T-cell (primary cell): ENCODE measurements at regions not wholly inside any gene's neighbourhood (a gene's known extent, or its start where the extent isn't known, plus 50 kb on each side); places are given as distances from the start of the nearest gene placed in this dataset.

Experiments used
- ATAC-seq, 4 experiments: fragments of 200-7000 bp in 3 of 4; fragments of 150-1000 bp in 1 of 4; cut with Tn5 transposase; replicated peaks in 1 of 4; 1 replicate in 3 of 4; 2 replicates in 1 of 4; pipeline ENCODE4 v1.10.0; 2021; ENCODE audit warnings: moderate library complexity in 3 of 4, mild to moderate bottlenecking in 2 of 4, moderate number of reproducible peaks in 1 of 4
- CTCF ChIA-PET, 2 donors: fragments of 300-600 bp; sonication (Branson Sonifier 250); formaldehyde crosslinking; loops; one replicate each; lab custom pipeline; 2022; ENCODE audit warnings: antibody characterized with exemption in 2 of 2; lab: Charles Lee
- POLR2A ChIA-PET, 2 donors: fragments of 300-600 bp; sonication (Branson Sonifier 250); formaldehyde crosslinking; loops; one replicate each; lab custom pipeline; 2022; ENCODE audit warnings: antibody characterized with exemption in 2 of 2; lab: Charles Lee
- DNase-seq, 35 experiments: peaks; one replicate each; pipeline versions ENCODE4 v3.0.0 to v3.0.0-alpha.2; 2013 to 2023
- H3K27ac ChIP-seq: one replicate; pipeline ENCODE4 v1.5.1; 2013; ENCODE audit warnings: low read length
- H3K27me3 ChIP-seq, 2 experiments: replicated peaks in 1 of 2; 1 replicate in 1 of 2; 2 replicates in 1 of 2; pipeline versions ENCODE4 v1.6.1 to v1.7.0; 2013; ENCODE audit warnings: low read length in 1 of 2, mixed read lengths in 1 of 2; ENCODE audit not compliant: control insufficient read depth in 2 of 2, insufficient read depth in 2 of 2; ENCODE audit errors: extremely low read depth in 1 of 2
- H3K36me3 ChIP-seq, 2 donors: 1 replicate in 1 of 2; 2 replicates in 1 of 2; pipeline versions ENCODE4 v1.6.1 to v1.7.0; 2013; ENCODE audit warnings: low read length in 1 of 2; ENCODE audit not compliant: control insufficient read depth in 2 of 2, insufficient read depth in 1 of 2; ENCODE audit errors: extremely low read depth in 1 of 2
- H3K4me1 ChIP-seq, 2 experiments: 1 replicate in 1 of 2; 2 replicates in 1 of 2; pipeline versions ENCODE4 v1.6.1 to v1.7.0; 2013; ENCODE audit warnings: low read length in 2 of 2, mixed read lengths in 1 of 2; ENCODE audit not compliant: insufficient read depth in 2 of 2, control insufficient read depth in 1 of 2; ENCODE audit errors: extremely low read depth in 1 of 2
- H3K4me3 ChIP-seq, 2 donors: 1 replicate in 1 of 2; 2 replicates in 1 of 2; pipeline versions ENCODE4 v1.5.1 to v1.7.0; 2013; ENCODE audit warnings: mild to moderate bottlenecking in 2 of 2, low read length in 1 of 2, moderate library complexity in 1 of 2; ENCODE audit not compliant: control insufficient read depth in 1 of 2; ENCODE audit errors: extremely low read depth in 1 of 2
- H3K9me3 ChIP-seq: 2 replicates; pipeline ENCODE4 v1.7.0; 2013
- H3K27ac Mint-ChIP-seq, 2 donors: one replicate each; pipeline ENCODE4 v1.8.0; 2020 to 2021; ENCODE audit warnings: mild to moderate bottlenecking in 2 of 2, mixed read lengths in 2 of 2
- H3K27me3 Mint-ChIP-seq, 2 donors: one replicate each; pipeline ENCODE4 v1.8.0; 2021 to 2022; ENCODE audit warnings: mixed read lengths in 2 of 2
- H3K36me3 Mint-ChIP-seq: one replicate; pipeline ENCODE4 v1.8.0; 2021; ENCODE audit warnings: mixed read lengths
- H3K4me1 Mint-ChIP-seq, 3 donors: one replicate each; pipeline ENCODE4 v1.8.0; 2020 to 2022; ENCODE audit warnings: mixed read lengths in 3 of 3, mild to moderate bottlenecking in 1 of 3
- H3K4me3 Mint-ChIP-seq, 3 donors: one replicate each; pipeline ENCODE4 v1.8.0; 2020 to 2022; ENCODE audit warnings: mild to moderate bottlenecking in 3 of 3, mixed read lengths in 3 of 3, moderate library complexity in 3 of 3
- H3K9me3 Mint-ChIP-seq, 3 donors: one replicate each; pipeline ENCODE4 v1.8.0; 2020 to 2022; ENCODE audit warnings: mixed read lengths in 3 of 3
- WGBS: methylation state at CpG from one replicate; pipeline ENCODE4 v1.1.5; 2013; ENCODE audit warnings: missing lambda C conversion rate; ENCODE audit not compliant: insufficient coverage; 5-methylcytosine and 5-hydroxymethylcytosine counted together

- no peaks in the 10 kb centered on the region for H3K36me3 Mint-ChIP-seq
- no peaks in the 10 kb centered on the region for H3K27me3 ChIP-seq
- H3K4me3 Mint-ChIP-seq = no peak overlapping the region
- no peaks in the 10 kb centered on the region for H3K4me1 Mint-ChIP-seq
- H3K27ac Mint-ChIP-seq = no peak overlapping the region
- peaks cover 0 to 19% (median 4%) of the 10 kb centered on the region in 3 donors for H3K9me3 Mint-ChIP-seq
- no CpG with 5 or more reads among the region's 2 CpGs for WGBS
- POLR2A ChIA-PET = no interaction called here
- no peaks in the 10 kb centered on the region for H3K4me1 ChIP-seq
- DNase-seq = no peak
- H3K36me3 ChIP-seq = no peaks in the 10 kb centered on the region
- H3K27ac ChIP-seq = no peak overlapping the region
- H3K4me3 ChIP-seq = no peak overlapping the region
- no peaks in the 10 kb centered on the region for H3K27me3 Mint-ChIP-seq
- CTCF ChIA-PET = interaction anchor here in 1 of 2 donors (0.6 kb wide), 1 partner anchor 216 kb away, joined by 4 read pairs; no protein-coding TSS in a partner anchor
- ATAC-seq = no peak
- no peaks in the 10 kb centered on the region for H3K9me3 ChIP-seq
These were observed 329.8 kb upstream of the SEMA3D start for GRCh38 chr7:85516675-85517074.

GRCh38 chr7:85512790-85513189, 325.9 kb upstream of the SEMA3D start:
- Mint-ChIP-seq H3K4me1 (no peaks in the 10 kb centered on the region), H3K27me3 (no peaks in the 10 kb centered on the region), H3K4me3 (no peak overlapping the region), H3K9me3 (peaks cover 0 to 19% (median 4%) of the 10 kb centered on the region in 3 donors), H3K27ac (no peak overlapping the region), H3K36me3 (no peaks in the 10 kb centered on the region)
- ATAC-seq (no peak), DNase-seq (no peak)
- Histone ChIP-seq H3K36me3 (no peaks in the 10 kb centered on the region), H3K4me3 (no peak overlapping the region), H3K4me1 (no peaks in the 10 kb centered on the region), H3K27ac (no peak overlapping the region), H3K9me3 (no peaks in the 10 kb centered on the region), H3K27me3 (no peaks in the 10 kb centered on the region)
- CTCF ChIA-PET = no interaction called here
- POLR2A ChIA-PET = no interaction called here

GRCh38 chr7:85510287-85510686, 323.4 kb upstream of the SEMA3D start:
- no peaks in the 10 kb centered on the region for H3K9me3 ChIP-seq
- no peaks in the 10 kb centered on the region for H3K4me1 ChIP-seq
- H3K27ac ChIP-seq = no peak overlapping the region
- no peaks in the 10 kb centered on the region for H3K27me3 ChIP-seq
- no peaks in the 10 kb centered on the region for H3K27me3 Mint-ChIP-seq
- no peak for DNase-seq
- H3K36me3 ChIP-seq = no peaks in the 10 kb centered on the region
- no peak overlapping the region for H3K27ac Mint-ChIP-seq
- H3K4me1 Mint-ChIP-seq = no peaks in the 10 kb centered on the region
- ChIA-PET POLR2A (interaction anchor here in 1 of 2 donors (0.6 kb wide), 1 partner anchor 399 kb away, joined by 3 read pairs; no protein-coding TSS in a partner anchor), CTCF (no interaction called here)
- H3K36me3 Mint-ChIP-seq = no peaks in the 10 kb centered on the region
- WGBS = no CpG with 5 or more reads among the region's 2 CpGs
- peaks cover 0 to 3% (median 0%) of the 10 kb centered on the region in 3 donors for H3K9me3 Mint-ChIP-seq
- no peak overlapping the region for H3K4me3 ChIP-seq
- ATAC-seq = no peak
- no peak overlapping the region for H3K4me3 Mint-ChIP-seq

- no peaks in the 10 kb centered on the region for H3K36me3 Mint-ChIP-seq
- WGBS = no CpG with 5 or more reads among the region's 2 CpGs
- ChIA-PET CTCF (no interaction called here), POLR2A (no interaction called here)
- no peaks in the 10 kb centered on the region for H3K4me1 Mint-ChIP-seq
- Histone ChIP-seq H3K9me3 (no peaks in the 10 kb centered on the region), H3K4me1 (no peaks in the 10 kb centered on the region), H3K27me3 (no peaks in the 10 kb centered on the region), H3K27ac (no peak overlapping the region), H3K4me3 (no peak overlapping the region), H3K36me3 (no peaks in the 10 kb centered on the region)
- no peak for DNase-seq
- no peaks in the 10 kb centered on the region for H3K27me3 Mint-ChIP-seq
- H3K9me3 Mint-ChIP-seq = peaks cover 0 to 4% (median 0%) of the 10 kb centered on the region in 3 donors
- no peak overlapping the region for H3K4me3 Mint-ChIP-seq
- no peak overlapping the region for H3K27ac Mint-ChIP-seq
- no peak for ATAC-seq
These were observed 322.6 kb upstream of the SEMA3D start for GRCh38 chr7:85509476-85509875.

GRCh38 chr7:85508642-85509410, 322.0 kb upstream of the SEMA3D start:
- Mint-ChIP-seq H3K36me3 (no peaks in the 10 kb centered on the region), H3K27ac (no peak overlapping the region), H3K27me3 (no peaks in the 10 kb centered on the region), H3K4me3 (no peak overlapping the region), H3K9me3 (peaks cover 0 to 9% (median 0%) of the 10 kb centered on the region in 3 donors), H3K4me1 (no peaks in the 10 kb centered on the region)
- 80% methylated on average over 1 of the region's 4 CpGs for WGBS
- Histone ChIP-seq H3K4me3 (no peak overlapping the region), H3K4me1 (no peaks in the 10 kb centered on the region), H3K27me3 (no peaks in the 10 kb centered on the region), H3K36me3 (no peaks in the 10 kb centered on the region), H3K9me3 (no peaks in the 10 kb centered on the region), H3K27ac (no peak overlapping the region)
- ChIA-PET POLR2A (no interaction called here), CTCF (interaction anchor here in 1 of 2 donors (0.7 kb wide), 1 partner anchor 1770 kb away, joined by 7 read pairs; no protein-coding TSS in a partner anchor)
- DNase-seq = no peak
- ATAC-seq = no peak

GRCh38 chr7:85498031-85498430, 311.2 kb upstream of the SEMA3D start:
- H3K4me3 Mint-ChIP-seq = no peak overlapping the region
- Histone ChIP-seq H3K27ac (no peak overlapping the region), H3K27me3 (no peaks in the 10 kb centered on the region), H3K4me3 (no peak overlapping the region), H3K36me3 (no peaks in the 10 kb centered on the region), H3K4me1 (no peaks in the 10 kb centered on the region), H3K9me3 (no peaks in the 10 kb centered on the region)
- no peaks in the 10 kb centered on the region for H3K27me3 Mint-ChIP-seq
- H3K4me1 Mint-ChIP-seq = no peaks in the 10 kb centered on the region
- ChIA-PET CTCF (no interaction called here), POLR2A (no interaction called here)
- no peak for DNase-seq
- H3K36me3 Mint-ChIP-seq = no peaks in the 10 kb centered on the region
- no peak for ATAC-seq
- no peak overlapping the region for H3K27ac Mint-ChIP-seq
- peaks cover 6 to 10% (median 6%) of the 10 kb centered on the region in 3 donors for H3K9me3 Mint-ChIP-seq
